MCF 10A (cell line): ENCODE measurements at regions not wholly inside any gene's neighbourhood (a gene's known extent, or its start where the extent isn't known, plus 50 kb on each side); places are given as distances from the start of the nearest gene placed in this dataset.

ENCODE experiments used
- BruUV-seq: library from RNA; stranded (reverse); fragments of 400-500 nt; replicated peaks from 2 replicates; lab custom pipeline; 2021; lab: Mats Ljungman, UMichigan
- CTCF ChIA-PET: fragments of 300-600 bp; sonication (Branson Sonifier 250); formaldehyde crosslinking; extraction: SDS; loops from one replicate; lab custom pipeline; 2021; ENCODE audit warnings: antibody characterized with exemption, inconsistent platforms; lab: Yijun Ruan, JAX
- POLR2A ChIA-PET: fragments of 300-600, 350-650 bp; sonication (Branson Sonifier 250); formaldehyde crosslinking; extraction: SDS; loops from one replicate; lab custom pipeline; 2020; ENCODE audit warnings: antibody characterized with exemption, inconsistent platforms; lab: Yijun Ruan, JAX
- DNase-seq: peaks from one replicate; pipeline ENCODE4 v3.0.0-alpha.2; 2018; ENCODE audit not compliant: unreplicated experiment
- H3K27ac Mint-ChIP-seq: one replicate; pipeline ENCODE4 v1.8.0; 2022; ENCODE audit warnings: mild to moderate bottlenecking, low read depth, mixed read lengths; ENCODE audit not compliant: unreplicated experiment
- H3K27me3 Mint-ChIP-seq: one replicate; pipeline ENCODE4 v1.8.0; 2022; ENCODE audit warnings: mixed read lengths; ENCODE audit not compliant: insufficient read depth, unreplicated experiment
- H3K36me3 Mint-ChIP-seq: one replicate; pipeline ENCODE4 v1.8.0; 2022; ENCODE audit warnings: mild to moderate bottlenecking, moderate library complexity, mixed read lengths; ENCODE audit not compliant: insufficient read depth, unreplicated experiment
- H3K4me1 Mint-ChIP-seq: one replicate; pipeline ENCODE4 v1.8.0; 2022; ENCODE audit warnings: mixed read lengths; ENCODE audit not compliant: insufficient read depth, unreplicated experiment
- H3K4me3 Mint-ChIP-seq: one replicate; pipeline ENCODE4 v1.8.0; 2022; ENCODE audit warnings: mild to moderate bottlenecking, moderate library complexity, mixed read lengths; ENCODE audit not compliant: unreplicated experiment
- H3K9me3 Mint-ChIP-seq: one replicate; pipeline ENCODE4 v1.8.0; 2022; ENCODE audit warnings: mixed read lengths; ENCODE audit not compliant: unreplicated experiment
- intact Hi-C: fragments of 100-400 bp; cut with micrococcal nuclease; formaldehyde crosslinking; loops from 2 replicates; pipeline ENCODE4 v1.14.1; 2022
- TF ChIP-seq, protein P1 (sequence below): fragments of 200-600 bp; IDR thresholded peaks from one replicate; pipeline ENCODE4 v1.8.0; 2022; ENCODE audit warnings: antibody characterized with exemption, mild to moderate bottlenecking; ENCODE audit not compliant: unreplicated experiment

DNA sequence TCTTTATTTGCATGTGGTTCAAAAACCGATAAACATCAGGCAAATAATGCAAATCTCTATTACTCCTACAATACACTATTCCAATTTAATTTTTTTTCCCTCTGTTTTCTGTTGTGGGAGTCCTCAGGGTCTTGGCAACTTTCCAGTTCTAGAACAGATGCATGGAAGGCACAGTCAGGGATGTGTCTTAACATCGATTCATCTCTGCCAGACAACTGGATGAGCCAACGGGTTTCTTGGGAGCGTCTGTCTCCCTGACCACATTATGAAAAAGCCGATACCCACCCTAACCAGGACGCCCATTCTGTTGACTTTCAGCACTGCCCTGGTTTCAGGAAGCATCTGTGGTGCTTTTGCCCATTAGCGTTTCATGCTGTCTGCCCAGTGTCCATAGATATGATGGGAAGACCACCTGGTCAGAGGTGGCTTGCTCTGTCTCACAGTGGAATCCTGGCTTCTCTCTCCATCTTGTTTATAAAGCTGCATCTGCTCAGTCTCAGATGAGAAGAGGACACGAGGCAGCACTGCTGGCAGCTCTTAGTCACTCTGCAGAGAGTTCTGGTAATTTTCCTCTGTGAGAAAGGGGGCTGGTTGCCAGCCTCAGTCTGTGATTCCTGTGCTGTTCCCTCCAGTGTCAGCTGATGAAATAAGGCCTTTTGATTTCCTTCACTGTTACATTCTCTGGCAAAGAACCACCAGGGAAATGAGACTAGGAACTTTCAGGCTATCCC lies 57.9 kb upstream of the KCNE4 start:
- CTCF ChIA-PET: interaction anchor here (0.6 to 0.7 kb wide), 2 partner anchors 22 to 107 kb away, joined by 3 read pairs; no protein-coding TSS in a partner anchor

GRCh38 chr2:222998459-222998858 lies 53.5 kb upstream of the KCNE4 start:
- no peak for DNase-seq
- Mint-ChIP-seq H3K27ac (no peak overlapping the region), H3K4me1 (peaks cover 14% of the 10 kb centered on the region), H3K27me3 (no peaks in the 10 kb centered on the region), H3K4me3 (no peak overlapping the region), H3K36me3 (no peaks in the 10 kb centered on the region), H3K9me3 (no peaks in the 10 kb centered on the region)
- BruUV-seq: no TSS peak
- intact Hi-C loops: no loop called here
- TF ChIP-seq, protein P1, sequence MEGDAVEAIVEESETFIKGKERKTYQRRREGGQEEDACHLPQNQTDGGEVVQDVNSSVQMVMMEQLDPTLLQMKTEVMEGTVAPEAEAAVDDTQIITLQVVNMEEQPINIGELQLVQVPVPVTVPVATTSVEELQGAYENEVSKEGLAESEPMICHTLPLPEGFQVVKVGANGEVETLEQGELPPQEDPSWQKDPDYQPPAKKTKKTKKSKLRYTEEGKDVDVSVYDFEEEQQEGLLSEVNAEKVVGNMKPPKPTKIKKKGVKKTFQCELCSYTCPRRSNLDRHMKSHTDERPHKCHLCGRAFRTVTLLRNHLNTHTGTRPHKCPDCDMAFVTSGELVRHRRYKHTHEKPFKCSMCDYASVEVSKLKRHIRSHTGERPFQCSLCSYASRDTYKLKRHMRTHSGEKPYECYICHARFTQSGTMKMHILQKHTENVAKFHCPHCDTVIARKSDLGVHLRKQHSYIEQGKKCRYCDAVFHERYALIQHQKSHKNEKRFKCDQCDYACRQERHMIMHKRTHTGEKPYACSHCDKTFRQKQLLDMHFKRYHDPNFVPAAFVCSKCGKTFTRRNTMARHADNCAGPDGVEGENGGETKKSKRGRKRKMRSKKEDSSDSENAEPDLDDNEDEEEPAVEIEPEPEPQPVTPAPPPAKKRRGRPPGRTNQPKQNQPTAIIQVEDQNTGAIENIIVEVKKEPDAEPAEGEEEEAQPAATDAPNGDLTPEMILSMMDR: no peak
- ChIA-PET POLR2A (no interaction called here), CTCF (no interaction called here)

More for the DNA sequence above, 57.9 kb upstream of the KCNE4 start:
- Mint-ChIP-seq H3K27me3 (no peaks in the 10 kb centered on the region), H3K4me3 (no peak overlapping the region), H3K27ac (peak overlapping the region; percentile 80), H3K9me3 (peaks cover 7% of the 10 kb centered on the region), H3K4me1 (peaks cover 14% of the 10 kb centered on the region), H3K36me3 (no peaks in the 10 kb centered on the region)
- BruUV-seq: no TSS peak
- TF ChIP-seq, protein P1: no peak
- POLR2A ChIA-PET: interaction anchor here (0.5 to 0.6 kb wide), 2 partner anchors 12 to 1047 kb away, joined by 3 to 4 read pairs; no protein-coding TSS in a partner anchor
- intact Hi-C loops: no loop called here
- peak; percentile 67 for DNase-seq

- Mint-ChIP-seq H3K4me1 (no peaks in the 10 kb centered on the region), H3K9me3 (no peaks in the 10 kb centered on the region), H3K36me3 (no peaks in the 10 kb centered on the region), H3K27me3 (no peaks in the 10 kb centered on the region), H3K4me3 (no peak overlapping the region), H3K27ac (no peak overlapping the region)
- ChIA-PET CTCF (interaction anchor here (0.6 kb wide), 3 partner anchors 18 to 727 kb away, joined by 3 to 4 read pairs (median 4); no protein-coding TSS in a partner anchor), POLR2A (no interaction called here)
- intact Hi-C loops: no loop called here
- TF ChIP-seq, protein P1: no peak
- DNase-seq: no peak
- BruUV-seq: no TSS peak
Observed at GRCh38 chr2:223000872-223001796, 50.9 kb upstream of the KCNE4 start.

- CTCF ChIA-PET: interaction anchor here (0.6 kb wide), 2 partner anchors 19 to 726 kb away, joined by 3 to 4 read pairs; no protein-coding TSS in a partner anchor
- Mint-ChIP-seq H3K9me3 (no peaks in the 10 kb centered on the region), H3K4me1 (no peaks in the 10 kb centered on the region), H3K4me3 (no peak overlapping the region), H3K36me3 (no peaks in the 10 kb centered on the region), H3K27ac (no peak overlapping the region), H3K27me3 (no peaks in the 10 kb centered on the region)
- BruUV-seq: no TSS peak
- TF ChIP-seq, protein P1: no peak
- intact Hi-C loops: no loop called here
- DNase-seq: no peak
- POLR2A ChIA-PET: no interaction called here
Observed at GRCh38 chr2:223001797-223002175, 50.2 kb upstream of the KCNE4 start.
